GM18519 (cell line): ENCODE measurements at regions not wholly inside any gene's neighbourhood (a gene's known extent, or its start where the extent isn't known, plus 50 kb on each side); places are given as distances from the start of the nearest gene placed in this dataset.
A peak's percentile ranks its signal among the peaks of the same experiment; 100 is the strongest.
"Not testable (repeated sequence)": the region's sequence is repeated elsewhere in the genome, so short reads cannot be mapped to it uniquely, and the experiment has no call there.

Experiments
- ATAC-seq: cut with Tn5 transposase; IDR thresholded peaks from one replicate; pipeline ENCODE4 v1.9.1; 2021; ENCODE audit warnings: mild to moderate bottlenecking, moderate library complexity; ENCODE audit not compliant: unreplicated experiment, low FRiP score

- ATAC-seq: no peak
Measured at GRCh38 chr5:131107128-131107527, 57.9 kb downstream of the HINT1 start.

GRCh38 chr5:131104169-131104808 lies 60.8 kb downstream of the HINT1 start:
- ATAC-seq: no peak

- no peak for ATAC-seq
Measured at GRCh38 chr5:131096774-131097710, 68.0 kb downstream of the HINT1 start.

- not testable (repeated sequence) for ATAC-seq
Measured at GRCh38 chr5:131095561-131095960, 69.5 kb downstream of the HINT1 start.

GRCh38 chr5:131084436-131084835 lies 80.6 kb downstream of the HINT1 start:
- ATAC-seq: no peak

- ATAC-seq: no peak
Measured at GRCh38 chr5:131081913-131082488, 83.1 kb downstream of the HINT1 start.

- ATAC-seq: no peak
Measured at GRCh38 chr5:131081374-131081773, 83.7 kb downstream of the HINT1 start.

GRCh38 chr5:131079232-131079631 lies 85.8 kb downstream of the HINT1 start:
- ATAC-seq: no peak

- ATAC-seq: peak; percentile 98
Measured at GRCh38 chr5:131068893-131069643, 96.0 kb downstream of the HINT1 start.

- ATAC-seq: no peak
Measured at GRCh38 chr5:131068076-131068475, 97.0 kb downstream of the HINT1 start.

GRCh38 chr5:131067636-131068035 lies 97.4 kb downstream of the HINT1 start:
- no peak for ATAC-seq

- no peak for ATAC-seq
Measured at GRCh38 chr5:131064669-131065371, 100.2 kb downstream of the HINT1 start.

GRCh38 chr5:131042021-131042789 lies 122.9 kb downstream of the HINT1 start:
- no peak for ATAC-seq

- no peak for ATAC-seq
Measured at GRCh38 chr5:131023498-131023865, 141.6 kb downstream of the HINT1 start.

GRCh38 chr5:131022811-131023497 lies 142.1 kb downstream of the HINT1 start:
- no peak for ATAC-seq

- no peak for ATAC-seq
Measured at GRCh38 chr5:131021646-131022045, 143.4 kb downstream of the HINT1 start.

- no peak for ATAC-seq
Measured at GRCh38 chr5:131019601-131020315, 145.3 kb downstream of the HINT1 start.

- no peak for ATAC-seq
Measured at GRCh38 chr5:131019111-131019510, 145.9 kb downstream of the HINT1 start.
